Body of pancreas (tissue), 4 donors: ENCODE measurements at regions not wholly inside any gene's neighbourhood (a gene's known extent, or its start where the extent isn't known, plus 50 kb on each side); places are given as distances from the start of the nearest gene placed in this dataset.

Source experiments
- CTCF ChIP-seq, 7 experiments: fragments of 450-650 bp in 4 of 7; fragments of 200-600 bp in 3 of 7; sonication (generic) in 3 of 7; IDR thresholded peaks; one replicate each; pipeline ENCODE4 v1.5.1; 2016 to 2019; ENCODE audit warnings: antibody characterized with exemption in 7 of 7
- POLR2A ChIP-seq, 3 donors: fragments of 450-650 bp; IDR thresholded peaks; one replicate each; pipeline ENCODE4 v1.6.1; 2016; ENCODE audit warnings: antibody characterized with exemption in 3 of 3, mild to moderate bottlenecking in 2 of 3

- TF ChIP-seq POLR2A (IDR thresholded peaks at IDR 0.05) (no peak), CTCF (IDR thresholded peaks at IDR 0.05) (no peak)
These were observed 1347.5 kb upstream of the ADGRB3 start for GRCh38 chr6:67287566-67287965.
